ENCODE measurements at regions not wholly inside any gene's neighbourhood (a gene's known extent, or its start where the extent isn't known, plus 50 kb on each side); places are given as distances from the start of the nearest gene placed in this dataset.

GRCh38 chr12:86659985-86660384, 403.8 kb upstream of the MGAT4C start:
- no peaks in the 10 kb centered on the region for H3K36me3 ChIP-seq (ENCODE audit: control insufficient read depth in 2 of 2, extremely low read depth in 1 of 2, insufficient read depth in 2 of 2, low read length in 2 of 2)
- no peaks in the 10 kb centered on the region for H3K9me3 ChIP-seq (ENCODE audit: control insufficient read depth, low read depth, low read length)
- no peaks in the 10 kb centered on the region for H3K27me3 ChIP-seq (ENCODE audit: control insufficient read depth, extremely low read depth, insufficient read depth, low read length)
- no peak overlapping the region for H3K4me2 ChIP-seq (ENCODE audit: control insufficient read depth, extremely low read depth, insufficient read depth, low read depth, low read length)
- H3K4me3 ChIP-seq (ENCODE audit: control insufficient read depth in 2 of 3, extremely low read depth in 1 of 3, insufficient read depth in 2 of 3, low read depth in 1 of 3, low read length in 3 of 3) = no peak overlapping the region
- TF ChIP-seq CTCF (optimal IDR thresholded peaks at IDR 0.05 in 1 of 3, IDR thresholded peaks at IDR 0.05 in 1 of 3, conservative IDR thresholded peaks at IDR 0.05 in 1 of 3; ENCODE audit: extremely low read depth in 1 of 3, insufficient read depth in 2 of 3, low read length in 3 of 3) = no peak
- TF ChIP-seq EZH2 (IDR thresholded peaks at IDR 0.05; ENCODE audit: low read length) = no peak
- H3K9ac ChIP-seq (ENCODE audit: control insufficient read depth, extremely low read depth, insufficient read depth, low read length) = no peak overlapping the region
- no peak for FAIRE-seq
- no peak overlapping the region for H3K27ac ChIP-seq (ENCODE audit: control insufficient read depth, insufficient read depth, low read length)
- DNase-seq (ENCODE audit: low read depth, low spot score) = no peak
- H3K9me1 ChIP-seq (ENCODE audit: control insufficient read depth, extremely low read depth, insufficient read depth, low read length) = no peaks in the 10 kb centered on the region
- H4K20me1 ChIP-seq (ENCODE audit: control insufficient read depth, extremely low read depth, insufficient read depth, low read length) = no peaks in the 10 kb centered on the region
- no peaks in the 10 kb centered on the region for H3K79me2 ChIP-seq (ENCODE audit: control insufficient read depth, insufficient read depth, low read length)
- H2AFZ ChIP-seq (ENCODE audit: control insufficient read depth, low read length) = no peak overlapping the region
- peaks cover 19% of the 10 kb centered on the region for H3K4me1 ChIP-seq (ENCODE audit: control insufficient read depth, extremely low read depth, insufficient read depth, low read length)
- dilution Hi-C loops (cut with MboI; ENCODE audit: extremely low pct_ligation_motif_present, low sequenced_read_pairs) = no loop called here

- H3K27ac ChIP-seq (ENCODE audit: control insufficient read depth, insufficient read depth, low read length) = no peak overlapping the region
- H3K4me2 ChIP-seq (ENCODE audit: control insufficient read depth, extremely low read depth, insufficient read depth, low read depth, low read length) = no peak overlapping the region
- H2AFZ ChIP-seq (ENCODE audit: control insufficient read depth, low read length) = no peak overlapping the region
- no peaks in the 10 kb centered on the region for H4K20me1 ChIP-seq (ENCODE audit: control insufficient read depth, extremely low read depth, insufficient read depth, low read length)
- H3K4me1 ChIP-seq (ENCODE audit: control insufficient read depth, extremely low read depth, insufficient read depth, low read length) = peaks cover 17% of the 10 kb centered on the region
- DNase-seq (ENCODE audit: low read depth, low spot score) = no peak
- FAIRE-seq = no peak
- H3K79me2 ChIP-seq (ENCODE audit: control insufficient read depth, insufficient read depth, low read length) = no peaks in the 10 kb centered on the region
- H3K4me3 ChIP-seq (ENCODE audit: control insufficient read depth in 2 of 3, extremely low read depth in 1 of 3, insufficient read depth in 2 of 3, low read depth in 1 of 3, low read length in 3 of 3) = no peak overlapping the region
- H3K9me3 ChIP-seq (ENCODE audit: control insufficient read depth, low read depth, low read length) = no peaks in the 10 kb centered on the region
- H3K36me3 ChIP-seq (ENCODE audit: control insufficient read depth in 2 of 2, extremely low read depth in 1 of 2, insufficient read depth in 2 of 2, low read length in 2 of 2) = no peaks in the 10 kb centered on the region
- TF ChIP-seq CTCF (optimal IDR thresholded peaks at IDR 0.05 in 1 of 3, IDR thresholded peaks at IDR 0.05 in 1 of 3, conservative IDR thresholded peaks at IDR 0.05 in 1 of 3; ENCODE audit: extremely low read depth in 1 of 3, insufficient read depth in 2 of 3, low read length in 3 of 3) (no peak), EZH2 (IDR thresholded peaks at IDR 0.05; ENCODE audit: low read length) (no peak)
- no peaks in the 10 kb centered on the region for H3K9me1 ChIP-seq (ENCODE audit: control insufficient read depth, extremely low read depth, insufficient read depth, low read length)
- no peaks in the 10 kb centered on the region for H3K27me3 ChIP-seq (ENCODE audit: control insufficient read depth, extremely low read depth, insufficient read depth, low read length)
- dilution Hi-C loops (cut with MboI; ENCODE audit: extremely low pct_ligation_motif_present, low sequenced_read_pairs) = no loop called here
- H3K9ac ChIP-seq (ENCODE audit: control insufficient read depth, extremely low read depth, insufficient read depth, low read length) = no peak overlapping the region
Measured at GRCh38 chr12:86658303-86658702, 402.1 kb upstream of the MGAT4C start.

Measured in keratinocyte (primary cell).